Vagina (tissue), 2 donors: ENCODE measurements at regions not wholly inside any gene's neighbourhood (a gene's known extent, or its start where the extent isn't known, plus 50 kb on each side); places are given as distances from the start of the nearest gene placed in this dataset.

Experiments
- CTCF ChIP-seq, 3 experiments: fragments of 450-650 bp in 2 of 3; fragments of 200-600 bp in 1 of 3; sonication (generic) in 1 of 3; IDR thresholded peaks; one replicate each; pipeline ENCODE4 v1.5.1; 2017 to 2019; ENCODE audit warnings: antibody characterized with exemption in 3 of 3, mild to moderate bottlenecking in 2 of 3, moderate library complexity in 2 of 3
- POLR2A ChIP-seq, 2 donors: fragments of 450-650 bp; IDR thresholded peaks; one replicate each; pipeline ENCODE4 v1.6.1; 2017; ENCODE audit warnings: antibody characterized with exemption in 2 of 2, mild to moderate bottlenecking in 2 of 2, moderate library complexity in 2 of 2
- POLR2AphosphoS5 ChIP-seq, 2 donors: sonication (generic); formaldehyde crosslinking; IDR thresholded peaks; one replicate each; pipeline ENCODE4 v1.9.0; 2017; ENCODE audit warnings: antibody characterized with exemption in 2 of 2, mild to moderate bottlenecking in 2 of 2, low read depth in 1 of 2; ENCODE audit not compliant: insufficient read depth in 1 of 2

- TF ChIP-seq CTCF (IDR thresholded peaks at IDR 0.05) (no peak), POLR2A (IDR thresholded peaks at IDR 0.05) (no peak), POLR2AphosphoS5 (IDR thresholded peaks at IDR 0.05; ENCODE audit: insufficient read depth in 1 of 2, low read depth in 1 of 2) (no peak)
Measured at GRCh38 chr5:74994826-74995225, 57.5 kb downstream of the GCNT4 start.
